GM19324 (cell line): ENCODE measurements at regions not wholly inside any gene's neighbourhood (a gene's known extent, or its start where the extent isn't known, plus 50 kb on each side); places are given as distances from the start of the nearest gene placed in this dataset.

Experiments used
- ATAC-seq: cut with Tn5 transposase; IDR thresholded peaks from one replicate; pipeline ENCODE4 v1.9.1; 2021; ENCODE audit warnings: mild to moderate bottlenecking, moderate library complexity; ENCODE audit not compliant: unreplicated experiment, low FRiP score

- no peak for ATAC-seq
These were observed 273.3 kb upstream of the C11orf87 start for GRCh38 chr11:109148669-109149068.

GRCh38 chr11:109150581-109150980 is 271.4 kb upstream of the C11orf87 start:
- no peak for ATAC-seq

- ATAC-seq = no peak
These were observed 268.2 kb upstream of the C11orf87 start for GRCh38 chr11:109153836-109154235.

- peak; percentile 57 for ATAC-seq
These were observed 266.7 kb upstream of the C11orf87 start for GRCh38 chr11:109155291-109155690.

- ATAC-seq = no peak
These were observed 257.0 kb upstream of the C11orf87 start for GRCh38 chr11:109165035-109165434.

- no peak for ATAC-seq
These were observed 255.5 kb upstream of the C11orf87 start for GRCh38 chr11:109166441-109166840.

- no peak for ATAC-seq
These were observed 248.5 kb upstream of the C11orf87 start for GRCh38 chr11:109173504-109173903.

GRCh38 chr11:109184376-109184775 is 237.6 kb upstream of the C11orf87 start:
- ATAC-seq = no peak

DNA sequence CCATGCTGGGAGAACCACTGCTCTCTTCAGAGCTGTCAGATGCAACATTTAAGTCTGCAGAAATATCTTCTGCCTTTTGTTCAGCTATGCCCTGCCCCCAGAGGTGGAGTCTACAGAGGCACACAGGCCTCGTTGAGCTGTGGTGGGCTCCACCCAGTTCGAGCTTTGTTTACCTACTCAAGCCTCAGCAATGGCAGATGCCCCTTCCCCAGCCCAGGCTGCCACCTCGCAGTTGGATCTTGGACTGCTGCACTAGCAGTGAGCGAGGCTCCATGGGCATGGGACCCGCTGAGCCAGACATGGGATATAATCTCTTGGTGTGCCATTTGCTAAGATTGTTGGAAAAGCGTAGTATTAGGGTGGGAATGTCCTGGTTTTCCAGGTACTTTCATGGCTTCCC is 229.1 kb upstream of the C11orf87 start:
- no peak for ATAC-seq

DNA sequence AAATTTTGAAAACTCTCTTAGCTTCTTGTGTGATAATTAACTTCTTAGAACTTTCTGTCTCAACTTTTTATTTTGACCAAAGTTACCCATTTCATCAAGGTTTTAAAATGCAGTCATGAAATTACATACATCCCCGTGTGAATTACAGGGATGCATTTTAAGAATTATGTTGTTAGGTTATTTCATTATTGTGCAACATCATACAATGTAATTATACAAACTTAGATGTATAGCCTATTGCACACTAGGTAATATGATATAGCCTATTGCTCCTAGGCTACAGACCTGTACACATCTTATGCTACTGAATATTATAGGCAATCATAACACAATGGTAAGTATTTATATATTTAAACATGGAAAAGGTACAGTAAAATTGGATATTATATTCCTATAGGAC is 228.1 kb upstream of the C11orf87 start:
- no peak for ATAC-seq

- ATAC-seq = no peak
These were observed 226.0 kb upstream of the C11orf87 start for GRCh38 chr11:109196016-109196415.

DNA sequence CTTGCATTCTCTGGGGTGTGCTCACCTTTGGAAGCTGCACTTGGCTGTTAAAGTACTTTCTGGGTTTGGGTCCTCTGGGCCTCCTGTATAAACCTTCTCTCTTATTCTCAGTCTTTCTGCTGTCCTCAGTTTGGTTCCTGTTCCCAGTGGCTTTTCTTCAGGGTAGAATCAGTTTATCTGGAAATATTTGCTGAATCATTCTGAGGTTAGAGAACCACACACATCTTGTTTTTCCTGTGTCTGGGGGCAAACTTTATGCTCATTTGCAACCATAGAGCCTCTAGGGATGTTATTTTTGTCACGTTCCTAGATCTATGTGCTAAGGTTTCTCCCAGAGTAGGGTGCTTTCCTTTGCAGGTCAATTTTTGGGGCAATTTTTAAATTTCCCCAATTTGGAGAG is 224.3 kb upstream of the C11orf87 start:
- ATAC-seq = no peak

- ATAC-seq = no peak
These were observed 218.8 kb upstream of the C11orf87 start for GRCh38 chr11:109203176-109203575.

DNA sequence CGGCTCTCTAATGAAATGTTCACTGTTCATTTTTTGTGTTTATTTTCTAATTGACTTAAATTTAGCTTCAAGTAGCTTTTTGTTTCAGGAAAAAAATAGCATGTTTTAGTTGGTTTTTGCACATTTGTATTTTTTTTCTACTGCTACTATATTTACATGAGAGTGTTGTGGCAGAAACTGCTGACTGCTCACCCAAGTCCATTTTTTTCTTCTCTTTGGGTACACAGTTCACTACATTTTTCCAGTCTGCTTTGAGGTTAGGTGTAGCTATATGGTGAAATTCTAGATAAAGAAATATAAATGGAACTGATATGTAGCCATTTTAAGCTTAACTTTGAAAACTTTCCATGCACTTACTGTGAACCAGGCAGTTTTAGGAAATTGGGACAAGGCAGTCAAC is 216.7 kb upstream of the C11orf87 start:
- no peak for ATAC-seq

- no peak for ATAC-seq
These were observed 213.9 kb upstream of the C11orf87 start for GRCh38 chr11:109208121-109208520.

DNA sequence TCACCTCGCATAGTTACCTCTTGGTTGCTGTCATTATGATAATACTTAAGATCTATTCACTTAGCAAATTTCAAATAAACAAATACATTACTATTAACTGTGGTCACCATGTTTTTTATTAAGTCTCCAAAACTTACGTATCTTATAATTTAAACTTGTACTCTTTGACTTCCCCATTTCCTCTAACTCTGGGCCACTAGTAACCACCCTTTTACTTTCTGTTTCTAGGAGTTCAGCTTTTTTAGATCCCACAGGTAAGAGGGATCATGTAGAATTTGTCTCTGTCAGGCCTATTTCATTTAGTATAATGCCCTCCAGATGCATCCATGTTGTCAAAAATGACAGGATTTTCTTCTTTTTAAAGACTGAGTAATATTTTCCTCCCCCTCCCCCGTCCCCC is 212.4 kb upstream of the C11orf87 start:
- ATAC-seq = no peak

DNA sequence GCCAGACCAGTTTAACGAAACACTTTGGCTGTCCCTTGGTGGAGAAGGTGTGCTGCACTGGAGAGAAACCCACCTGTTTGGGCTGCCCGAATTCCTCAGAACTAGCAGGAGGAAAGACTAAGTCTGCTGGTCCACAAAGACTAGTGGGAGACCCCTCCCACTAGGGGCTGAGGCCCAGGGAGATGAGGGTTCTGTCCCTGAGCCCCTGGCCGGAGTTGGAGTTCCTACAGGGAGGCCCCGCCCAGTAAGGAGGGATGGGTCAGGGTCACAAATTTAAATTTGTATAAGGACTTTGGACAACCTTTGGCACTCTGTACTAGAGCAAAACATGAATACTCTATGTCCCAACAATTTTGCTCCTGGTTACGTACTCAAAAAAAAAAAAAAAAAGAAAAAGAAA is 200.8 kb upstream of the C11orf87 start:
- ATAC-seq = no peak

DNA sequence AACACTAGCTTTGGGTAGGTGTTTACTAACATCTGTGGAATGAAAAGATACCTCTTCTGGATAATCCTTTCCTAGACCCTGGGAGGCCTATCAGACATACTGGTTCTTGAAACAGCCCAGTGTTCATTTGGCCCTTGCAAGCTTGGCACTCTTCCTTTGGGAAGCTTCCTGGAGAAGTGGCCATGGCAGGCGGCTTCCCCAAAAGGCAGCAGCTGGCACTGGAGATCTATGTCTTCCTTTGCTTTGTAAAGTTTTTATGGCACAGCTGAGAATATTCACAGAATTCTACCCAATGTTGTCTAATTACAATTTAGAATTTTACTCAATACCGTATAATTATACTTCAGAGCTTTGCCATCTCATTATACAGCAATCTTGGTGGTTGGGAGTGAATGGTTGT is 199.2 kb upstream of the C11orf87 start:
- no peak for ATAC-seq

DNA sequence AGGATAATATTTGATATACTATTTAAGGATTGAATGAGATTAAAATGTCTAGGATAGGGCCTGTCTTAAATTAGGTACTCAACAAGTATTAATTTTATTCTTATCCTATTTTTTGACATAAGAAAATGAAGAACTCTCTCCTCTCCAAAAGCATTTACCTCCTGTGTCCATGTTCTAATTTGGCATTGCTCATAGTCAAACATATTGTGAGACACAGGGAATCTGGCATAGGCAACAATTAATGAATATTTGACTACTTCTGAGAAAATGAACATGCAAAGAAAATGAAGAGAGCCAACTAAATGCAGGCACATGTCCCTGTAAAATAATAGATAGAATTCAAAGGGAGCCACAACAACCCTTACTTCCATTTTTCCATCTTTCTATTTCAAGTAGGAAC is 198.5 kb upstream of the C11orf87 start:
- no peak for ATAC-seq

DNA sequence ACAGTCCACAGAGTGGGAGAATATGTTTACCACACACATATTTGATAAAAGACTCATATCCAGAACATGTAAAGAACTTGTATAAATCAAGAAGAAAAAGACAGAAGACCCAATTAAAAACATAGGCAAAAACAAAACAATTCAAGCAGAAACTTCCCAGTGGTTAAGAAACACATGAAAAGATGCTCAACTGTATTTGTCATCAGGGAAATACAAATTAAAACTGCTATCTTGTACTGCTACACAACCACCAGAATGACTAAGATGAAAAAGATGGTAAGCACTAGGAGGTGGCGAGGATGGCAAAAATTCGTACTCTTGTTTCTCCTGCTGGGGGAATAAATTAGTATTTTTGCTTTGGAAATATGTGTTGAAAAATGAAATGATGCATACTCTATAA is 192.3 kb upstream of the C11orf87 start:
- ATAC-seq = no peak

- ATAC-seq = no peak
These were observed 185.8 kb upstream of the C11orf87 start for GRCh38 chr11:109236188-109236587.

GRCh38 chr11:109236696-109237095 is 185.3 kb upstream of the C11orf87 start:
- no peak for ATAC-seq

- ATAC-seq = no peak
These were observed 184.4 kb upstream of the C11orf87 start for GRCh38 chr11:109237636-109238035.
